ENCODE measurements at regions not wholly inside any gene's neighbourhood (a gene's known extent, or its start where the extent isn't known, plus 50 kb on each side); places are given as distances from the start of the nearest gene placed in this dataset.

- Histone ChIP-seq H4K20me1 (ENCODE audit: control insufficient read depth, insufficient read depth, low read depth, low read length) (no peaks in the 10 kb centered on the region), H3K79me2 (ENCODE audit: control insufficient read depth, low read length) (no peaks in the 10 kb centered on the region), H3K27ac (ENCODE audit: low read depth, low read length) (no peak overlapping the region), H3K9me2 (replicated peaks; ENCODE audit: control insufficient read depth, low read length) (no peaks in the 10 kb centered on the region), H3K36me3 (ENCODE audit: control insufficient read depth, low read length) (no peaks in the 10 kb centered on the region), H3K4me2 (ENCODE audit: low read length) (no peak overlapping the region), H3K4me1 (ENCODE audit: control insufficient read depth, low read length) (no peaks in the 10 kb centered on the region), H3K4me3 (ENCODE audit: low read length) (no peak overlapping the region), H3F3A (ENCODE audit: control insufficient read depth, insufficient read depth) (no peaks in the 10 kb centered on the region), H3K9me3 (ENCODE audit: control insufficient read depth, insufficient read depth, low read length) (no peaks in the 10 kb centered on the region), H3K27me3 (ENCODE audit: control insufficient read depth, low read length) (no peaks in the 10 kb centered on the region)
- TF ChIP-seq EZH2phosphoT487 (IDR thresholded peaks at IDR 0.05; ENCODE audit: borderline replicate concordance, low read length): no peak
- no peak for TF ChIP-seq CTCF (IDR thresholded peaks at IDR 0.05; ENCODE audit: low read depth, low read length, poor library complexity, severe bottlenecking)
Observed at GRCh38 chr13:79735228-79735627, 254.3 kb downstream of the NDFIP2 start.

GRCh38 chr13:79727086-79727485 is 246.1 kb downstream of the NDFIP2 start:
- H3K9me2 ChIP-seq (replicated peaks; ENCODE audit: control insufficient read depth, low read length): no peaks in the 10 kb centered on the region
- H3K4me3 ChIP-seq (ENCODE audit: low read length): no peak overlapping the region
- H3K9me3 ChIP-seq (ENCODE audit: control insufficient read depth, insufficient read depth, low read length): no peaks in the 10 kb centered on the region
- no peaks in the 10 kb centered on the region for H3K27me3 ChIP-seq (ENCODE audit: control insufficient read depth, low read length)
- H4K20me1 ChIP-seq (ENCODE audit: control insufficient read depth, insufficient read depth, low read depth, low read length): no peaks in the 10 kb centered on the region
- H3K36me3 ChIP-seq (ENCODE audit: control insufficient read depth, low read length): no peaks in the 10 kb centered on the region
- no peaks in the 10 kb centered on the region for H3K79me2 ChIP-seq (ENCODE audit: control insufficient read depth, low read length)
- no peak overlapping the region for H3K4me2 ChIP-seq (ENCODE audit: low read length)
- H3F3A ChIP-seq (ENCODE audit: control insufficient read depth, insufficient read depth): no peaks in the 10 kb centered on the region
- no peak overlapping the region for H3K27ac ChIP-seq (ENCODE audit: low read depth, low read length)
- TF ChIP-seq EZH2phosphoT487 (IDR thresholded peaks at IDR 0.05; ENCODE audit: borderline replicate concordance, low read length): no peak
- TF ChIP-seq CTCF (IDR thresholded peaks at IDR 0.05; ENCODE audit: low read depth, low read length, poor library complexity, severe bottlenecking): no peak
- no peaks in the 10 kb centered on the region for H3K4me1 ChIP-seq (ENCODE audit: control insufficient read depth, low read length)

GRCh38 chr13:79725841-79726240 is 244.9 kb downstream of the NDFIP2 start:
- Histone ChIP-seq H3K36me3 (ENCODE audit: control insufficient read depth, low read length) (no peaks in the 10 kb centered on the region), H3K4me3 (ENCODE audit: low read length) (no peak overlapping the region), H3K9me2 (replicated peaks; ENCODE audit: control insufficient read depth, low read length) (no peaks in the 10 kb centered on the region), H3F3A (ENCODE audit: control insufficient read depth, insufficient read depth) (no peaks in the 10 kb centered on the region), H4K20me1 (ENCODE audit: control insufficient read depth, insufficient read depth, low read depth, low read length) (no peaks in the 10 kb centered on the region), H3K4me1 (ENCODE audit: control insufficient read depth, low read length) (no peaks in the 10 kb centered on the region), H3K9me3 (ENCODE audit: control insufficient read depth, insufficient read depth, low read length) (no peaks in the 10 kb centered on the region), H3K27me3 (ENCODE audit: control insufficient read depth, low read length) (no peaks in the 10 kb centered on the region), H3K27ac (ENCODE audit: low read depth, low read length) (no peak overlapping the region), H3K79me2 (ENCODE audit: control insufficient read depth, low read length) (no peaks in the 10 kb centered on the region), H3K4me2 (ENCODE audit: low read length) (no peak overlapping the region)
- TF ChIP-seq EZH2phosphoT487 (IDR thresholded peaks at IDR 0.05; ENCODE audit: borderline replicate concordance, low read length) (no peak), CTCF (IDR thresholded peaks at IDR 0.05; ENCODE audit: low read depth, low read length, poor library complexity, severe bottlenecking) (no peak)

All from DOHH2 (cell line).